Nucleus accumbens (tissue), 56 donors: ENCODE measurements at regions not wholly inside any gene's neighbourhood (a gene's known extent, or its start where the extent isn't known, plus 50 kb on each side); places are given as distances from the start of the nearest gene placed in this dataset.
"Not testable (repeated sequence)": the region's sequence is repeated elsewhere in the genome, so short reads cannot be mapped to it uniquely, and the experiment has no call there.

ENCODE experiments used
- DNase-seq, 56 donors: peaks; one replicate each; lab custom pipeline; 2025; lab: John Stamatoyannopoulos, UW

DNA sequence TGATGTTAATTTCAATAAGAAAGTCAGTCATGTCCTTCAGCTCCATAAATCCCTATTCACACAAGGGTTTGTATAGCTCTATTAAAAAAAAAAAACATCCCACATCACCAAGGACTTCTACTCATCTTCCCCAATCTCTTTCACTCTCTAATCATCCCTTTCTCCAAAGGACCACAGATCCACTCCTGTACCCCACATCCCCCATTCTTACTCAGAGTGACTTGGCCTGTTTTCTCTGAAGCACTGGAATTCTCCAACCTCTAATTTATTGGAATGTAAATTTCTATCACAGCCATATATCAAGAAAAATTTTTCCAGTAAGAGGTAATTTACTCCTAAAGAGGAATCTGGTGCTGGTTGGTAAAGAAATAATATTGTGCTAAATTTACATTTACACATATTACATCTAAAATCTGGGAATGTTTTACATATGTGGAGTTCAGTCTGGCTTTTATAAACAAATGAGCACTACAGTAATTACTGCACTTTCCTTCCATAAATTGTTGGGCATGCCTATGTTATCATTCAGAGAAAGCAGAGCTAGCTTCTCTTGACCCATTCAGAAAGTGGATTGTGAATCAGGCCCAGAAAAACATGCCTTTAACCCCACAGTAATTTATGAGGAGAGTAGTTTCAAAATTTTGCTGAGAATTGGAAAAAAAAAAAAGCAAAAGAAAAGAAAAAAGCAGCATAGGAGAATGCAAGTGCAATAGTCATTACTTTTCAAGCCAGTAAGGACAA lies 399.5 kb upstream of the TNC start:
- no peak for DNase-seq

DNA sequence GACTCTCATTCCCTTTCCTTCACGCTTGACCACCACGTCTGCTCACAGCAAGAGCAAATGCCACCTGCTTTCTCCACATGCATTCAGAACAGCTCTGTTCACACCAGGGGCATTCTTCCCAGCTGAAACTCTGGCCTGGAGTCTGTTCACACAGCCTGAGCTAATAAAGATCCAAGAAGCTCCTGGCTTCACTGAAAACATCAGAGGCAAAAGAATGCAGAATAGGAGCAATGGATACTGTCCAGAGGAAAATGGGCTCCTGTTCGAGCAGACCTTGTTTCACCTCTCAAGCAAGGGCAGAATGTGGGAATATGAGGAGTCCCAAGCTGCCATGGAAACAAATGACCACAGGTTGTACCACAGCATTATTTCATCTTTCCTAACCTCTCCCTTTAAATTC lies 402.7 kb upstream of the TNC start:
- DNase-seq = peak in 11 of 56 donors; percentile 1 to 29 (median 7)

DNA sequence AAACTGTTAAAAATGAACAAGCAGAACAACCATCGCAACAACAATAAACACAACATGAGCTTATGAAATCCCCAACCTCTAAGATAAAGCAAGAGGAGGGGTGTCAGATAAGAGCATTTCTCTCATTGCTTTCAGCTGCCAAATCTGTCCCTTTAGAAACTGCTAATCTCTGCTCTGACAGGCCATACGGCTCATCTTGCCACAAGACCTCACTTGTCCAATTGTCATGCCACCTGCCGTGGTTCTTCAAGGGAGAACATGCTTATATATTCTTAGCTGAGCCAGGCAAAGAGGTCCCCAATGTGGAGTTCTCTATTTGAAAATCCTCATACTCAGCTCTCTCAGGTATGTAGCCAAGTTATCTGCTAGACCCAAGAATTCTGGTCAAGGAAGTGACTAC lies 405.0 kb upstream of the TNC start:
- DNase-seq = no peak

DNA sequence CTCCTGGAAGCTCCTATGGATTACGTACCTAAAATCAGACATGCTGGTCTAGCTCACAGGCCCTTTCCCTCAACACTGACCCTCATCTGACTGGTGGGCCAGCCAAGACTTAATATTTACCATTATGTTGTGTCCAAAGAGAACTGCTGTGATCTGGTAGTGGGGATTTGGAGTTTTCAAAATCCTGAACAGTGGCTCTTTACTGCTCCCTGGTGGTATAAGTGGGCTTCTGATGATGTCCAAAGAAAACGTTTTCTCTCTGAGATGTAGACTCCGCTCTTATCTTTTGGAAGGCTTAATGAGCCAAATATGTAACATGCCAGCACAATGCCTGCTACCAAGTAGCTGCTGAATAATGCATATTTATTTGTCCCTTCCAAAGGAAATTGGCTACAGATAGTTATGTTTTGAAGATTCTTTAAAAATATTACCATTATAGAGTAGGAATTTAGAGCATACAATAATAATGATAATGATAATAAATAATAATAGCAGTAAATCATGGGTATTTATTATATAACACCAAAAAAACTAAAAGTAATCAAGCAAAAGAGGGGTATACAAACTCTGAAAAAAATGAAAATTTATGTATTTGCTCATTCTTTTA lies 406.6 kb upstream of the TNC start:
- peak in 14 of 56 donors; percentile 0 to 44 (median 4) for DNase-seq

DNA sequence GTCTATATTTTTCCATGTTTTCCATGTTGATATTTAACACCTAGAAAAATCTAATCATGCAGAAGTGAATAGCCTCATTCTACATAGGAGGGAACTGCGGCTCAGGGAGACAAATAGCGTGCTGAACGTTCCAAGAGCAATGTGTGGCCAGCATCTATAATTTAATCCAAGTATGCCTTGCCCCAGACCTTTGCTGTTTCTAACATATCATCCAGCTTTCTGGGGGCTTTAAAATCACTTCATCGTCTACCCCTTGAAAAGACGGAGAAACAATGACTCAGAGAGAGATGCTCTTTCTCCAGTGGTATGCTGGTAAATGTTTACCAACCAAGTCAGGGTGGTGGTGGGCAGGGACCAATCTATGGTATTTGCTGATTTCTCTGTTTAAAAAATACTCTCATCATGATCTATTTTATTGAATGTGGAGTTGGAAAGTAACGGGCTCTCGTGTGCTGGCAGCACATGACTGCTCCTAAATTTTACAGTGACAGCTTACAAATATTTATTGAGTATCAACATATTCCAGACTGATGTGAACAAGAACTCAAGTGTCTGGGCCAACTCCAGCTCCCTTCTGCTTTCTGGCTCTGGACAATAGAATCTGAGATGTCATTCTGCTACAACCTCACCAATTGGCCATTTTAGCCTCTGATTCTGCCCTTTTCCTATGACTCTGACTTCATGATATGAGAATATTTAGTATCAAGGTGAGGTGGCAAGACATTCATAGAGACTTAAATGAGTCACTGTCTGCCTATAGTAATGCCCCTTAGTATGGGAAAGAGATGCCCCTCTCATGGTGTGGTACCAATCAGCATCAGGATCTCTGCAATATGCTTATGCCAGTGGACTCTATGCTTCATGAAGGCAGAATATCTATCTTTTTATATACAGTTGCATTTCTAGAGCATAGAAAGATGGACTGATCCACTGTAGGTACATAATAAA lies 407.4 kb upstream of the TNC start:
- DNase-seq = no peak

DNA sequence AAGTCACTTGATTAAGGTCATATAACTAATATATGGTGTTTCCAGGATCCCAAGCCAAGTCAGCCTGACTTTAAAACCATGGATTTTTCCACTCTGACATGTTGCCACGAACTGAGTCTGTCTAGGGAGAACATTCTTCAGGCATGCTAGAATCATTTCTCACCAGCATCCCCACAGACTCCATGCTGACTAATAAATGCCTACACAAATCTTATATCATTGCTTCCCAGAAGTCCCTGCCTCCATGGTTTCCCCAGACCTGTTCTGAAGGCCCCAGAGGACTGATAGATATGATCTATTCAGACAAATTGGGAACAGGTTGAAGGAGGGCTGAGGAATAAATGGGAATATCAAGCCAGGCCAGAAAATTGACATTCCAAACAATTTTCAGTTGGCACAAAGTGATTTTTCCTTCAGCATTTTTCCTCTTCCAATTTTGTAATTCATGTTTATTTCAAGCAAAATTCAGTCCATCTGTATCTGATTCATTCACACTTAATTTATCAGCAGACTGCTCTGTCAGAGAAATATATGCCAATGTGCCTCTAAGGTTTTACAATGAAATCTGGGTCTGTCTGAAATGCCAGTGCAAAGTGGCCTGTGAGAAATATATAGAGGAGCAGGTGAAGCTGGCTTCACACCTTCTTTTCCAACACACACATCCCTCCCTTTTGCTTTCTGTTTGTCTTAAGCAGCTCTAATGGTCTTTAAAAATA lies 413.6 kb upstream of the TNC start:
- DNase-seq = no peak

DNA sequence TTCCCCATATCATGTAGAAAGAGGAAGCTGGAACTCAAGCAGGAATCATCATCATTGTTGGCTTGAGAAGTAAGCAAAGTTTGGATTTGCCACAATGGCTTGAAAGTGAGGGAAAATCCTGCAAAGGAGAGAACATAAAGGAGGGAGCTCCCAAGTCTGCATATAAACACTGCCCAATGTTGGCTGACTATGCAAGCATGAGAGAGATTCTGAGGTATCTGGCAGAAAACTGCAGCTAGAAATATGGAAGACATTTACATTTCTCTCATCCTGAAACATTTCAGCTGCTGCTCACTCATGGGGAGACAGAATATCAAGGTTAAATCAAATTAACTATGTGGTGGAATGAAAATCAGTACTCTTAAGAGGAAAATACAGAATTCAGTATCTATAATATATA lies 415.6 kb upstream of the TNC start:
- no peak for DNase-seq

DNA sequence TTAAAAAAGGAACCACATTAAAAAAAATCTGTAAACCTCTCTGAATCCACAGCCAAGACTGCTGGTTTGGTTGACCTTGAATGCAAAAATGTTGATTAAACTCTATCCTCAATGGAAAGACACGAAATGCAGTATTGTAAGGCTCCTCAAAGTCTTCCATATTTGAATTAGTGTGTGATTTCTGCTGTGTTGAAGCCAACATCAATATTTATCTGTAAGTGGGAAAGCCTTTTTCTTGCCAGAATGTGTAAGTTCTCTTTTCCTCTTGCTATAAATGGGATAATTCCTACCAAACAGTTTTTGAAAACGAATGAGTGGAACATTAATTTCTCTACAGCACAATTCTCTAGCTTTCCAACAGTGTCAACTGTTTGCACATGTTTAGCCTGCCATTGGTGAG lies 422.1 kb upstream of the TNC start:
- DNase-seq = no peak

DNA sequence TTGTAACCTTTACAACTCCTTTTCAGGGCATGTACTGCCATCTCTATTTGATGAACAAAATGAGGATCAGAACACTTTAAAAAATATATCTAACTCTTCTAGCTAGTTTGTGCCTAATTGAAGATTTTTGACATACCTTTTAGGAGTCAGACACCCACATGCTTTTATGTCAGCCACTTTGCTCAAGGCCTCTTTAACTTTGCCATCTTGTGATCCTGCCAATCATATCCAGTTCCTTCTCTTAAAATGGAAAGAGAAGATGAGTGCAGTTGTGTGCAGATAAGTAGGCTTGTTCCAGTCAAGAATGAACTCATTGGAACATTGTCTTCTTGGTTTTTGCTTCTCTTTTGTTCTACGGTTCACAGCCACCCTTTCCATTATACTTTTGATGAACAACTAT lies 425.6 kb upstream of the TNC start:
- no peak for DNase-seq

DNA sequence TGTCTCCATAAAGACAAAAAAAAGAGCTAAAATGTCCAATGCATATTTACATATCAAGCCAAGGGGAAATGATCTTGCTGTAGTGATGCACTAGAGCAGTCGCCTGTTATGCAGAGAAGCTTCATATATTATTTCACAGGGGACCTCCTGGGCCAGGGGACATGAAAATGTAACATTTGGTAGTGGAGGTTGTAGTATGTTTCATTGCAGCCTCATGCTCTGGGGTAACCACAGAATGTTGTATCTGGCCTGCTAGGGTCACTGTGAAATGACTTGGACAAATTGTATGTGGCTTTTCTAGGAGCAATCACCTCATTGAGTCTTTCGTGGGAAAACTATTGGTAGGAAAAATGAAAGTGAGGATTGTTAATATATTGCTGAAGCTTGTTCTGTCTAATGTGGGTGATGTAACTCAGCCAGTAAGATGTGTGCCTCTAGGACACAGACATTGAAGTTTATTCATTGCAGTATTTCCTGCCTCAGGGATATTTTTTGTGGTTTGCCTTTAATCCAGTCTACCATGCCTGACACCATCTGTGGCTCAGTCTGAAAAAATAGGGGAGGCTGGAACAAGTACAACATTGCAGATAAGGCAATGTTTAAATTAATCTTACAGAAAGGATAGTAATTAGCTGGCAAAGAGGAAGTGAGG lies 430.8 kb upstream of the TNC start:
- no peak for DNase-seq

DNA sequence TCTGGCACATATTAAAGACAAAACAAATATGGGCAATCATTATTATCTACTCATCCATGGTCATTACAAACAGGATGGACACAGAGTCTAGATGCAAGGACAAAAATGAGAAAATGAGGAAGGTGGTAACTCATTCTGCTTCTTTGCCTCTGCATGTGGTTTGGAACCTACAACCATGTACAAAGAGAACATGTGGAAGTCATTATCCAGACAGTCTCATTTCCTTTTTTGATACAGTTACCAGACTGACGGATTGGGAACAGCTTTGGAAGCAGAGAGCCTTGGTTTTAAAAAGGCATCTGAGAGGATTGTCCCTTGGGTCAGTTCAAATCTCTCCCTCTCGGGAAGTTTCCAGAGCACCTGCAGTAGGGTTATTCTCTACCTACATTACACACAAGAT lies 433.4 kb upstream of the TNC start:
- no peak for DNase-seq

DNA sequence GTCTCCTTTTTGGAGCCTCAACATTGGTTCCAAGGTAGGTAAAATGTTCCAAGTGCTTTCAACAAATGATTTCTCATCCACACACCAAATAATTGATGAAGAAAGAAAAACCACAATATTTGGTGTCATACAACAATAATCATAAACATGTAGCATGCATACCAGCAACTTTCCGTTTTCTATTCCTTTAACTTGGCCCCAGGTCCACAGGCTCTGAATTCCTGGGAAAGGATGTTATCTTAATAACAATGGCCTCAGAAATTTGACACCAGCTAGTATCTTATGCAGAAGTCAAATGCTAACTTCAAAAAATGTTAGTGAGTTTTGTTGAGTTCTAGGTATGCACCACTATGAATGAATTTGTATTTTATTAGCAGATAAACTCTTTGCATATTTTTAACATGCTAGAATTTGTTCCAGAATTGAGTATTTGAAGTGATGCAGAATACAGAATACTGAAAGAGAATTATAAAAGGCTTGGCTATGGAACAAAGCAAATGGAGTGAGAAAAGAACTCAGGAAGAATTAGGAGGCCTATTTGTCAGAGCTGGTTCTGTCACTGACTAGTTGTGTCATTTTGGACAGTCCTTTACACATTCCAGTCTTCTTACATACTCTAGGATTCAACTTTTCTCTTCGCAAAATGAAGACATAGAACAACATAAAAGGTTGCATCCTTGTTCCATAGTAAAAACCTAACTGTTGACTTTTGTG lies 435.3 kb upstream of the TNC start:
- no peak for DNase-seq

DNA sequence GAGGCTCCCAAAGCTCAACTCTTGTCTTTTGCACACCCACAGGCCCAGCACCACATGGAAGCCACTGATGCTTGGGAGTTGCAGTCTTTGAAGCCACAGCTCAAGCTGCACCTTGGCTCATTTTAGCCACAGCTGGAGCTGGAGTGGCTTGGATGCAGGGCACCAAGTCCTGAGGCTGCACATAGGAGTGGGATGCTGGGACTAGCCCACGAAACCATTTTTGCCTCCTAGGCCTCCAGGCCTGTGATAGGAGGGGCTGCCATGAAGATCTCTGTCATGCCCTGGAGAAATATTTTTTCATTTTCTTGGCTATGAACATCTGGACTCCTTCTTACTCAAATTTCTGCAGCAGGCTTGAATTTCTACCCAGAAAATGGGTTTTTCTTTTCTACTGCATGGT lies 438.5 kb upstream of the TNC start:
- DNase-seq = no peak

DNA sequence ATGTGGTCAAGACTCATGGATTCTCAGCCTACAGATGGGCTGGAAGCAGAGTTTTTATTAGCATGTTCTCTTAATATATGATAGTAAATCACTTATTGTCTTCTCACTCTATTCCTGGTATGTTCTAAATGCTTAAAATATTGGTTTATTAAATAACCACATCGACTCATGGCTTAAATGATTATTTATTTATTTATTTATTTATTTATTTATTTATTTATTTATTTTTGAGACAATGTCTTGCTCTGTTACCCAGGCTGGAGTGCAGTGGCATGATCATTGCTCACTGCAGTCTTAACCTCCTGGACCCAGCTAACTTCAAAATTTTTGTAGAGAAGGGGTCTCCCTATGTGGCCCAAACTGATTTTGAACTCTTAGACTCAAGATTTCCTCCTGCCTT lies 457.2 kb upstream of the TNC start:
- no peak for DNase-seq

DNA sequence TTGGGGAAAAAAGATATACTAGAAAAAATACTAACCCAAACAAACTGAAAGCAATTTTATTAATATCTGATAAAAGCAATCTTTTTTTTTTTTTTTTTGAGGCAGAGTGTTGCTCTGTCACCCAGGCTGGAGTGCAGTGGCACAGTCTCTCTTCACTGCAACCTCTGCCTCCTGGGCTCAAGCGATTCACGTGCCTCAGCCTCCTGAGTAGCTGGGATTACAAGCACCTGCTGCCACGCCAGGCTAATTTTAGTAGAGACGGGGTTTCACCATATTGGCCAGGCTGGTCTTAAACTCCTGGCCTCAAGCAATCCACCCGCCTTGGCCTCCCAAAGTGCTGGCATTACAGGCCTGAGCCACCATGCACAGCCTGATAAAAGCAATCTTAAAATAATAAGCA lies 467.5 kb upstream of the TNC start:
- DNase-seq = not testable (repeated sequence)

DNA sequence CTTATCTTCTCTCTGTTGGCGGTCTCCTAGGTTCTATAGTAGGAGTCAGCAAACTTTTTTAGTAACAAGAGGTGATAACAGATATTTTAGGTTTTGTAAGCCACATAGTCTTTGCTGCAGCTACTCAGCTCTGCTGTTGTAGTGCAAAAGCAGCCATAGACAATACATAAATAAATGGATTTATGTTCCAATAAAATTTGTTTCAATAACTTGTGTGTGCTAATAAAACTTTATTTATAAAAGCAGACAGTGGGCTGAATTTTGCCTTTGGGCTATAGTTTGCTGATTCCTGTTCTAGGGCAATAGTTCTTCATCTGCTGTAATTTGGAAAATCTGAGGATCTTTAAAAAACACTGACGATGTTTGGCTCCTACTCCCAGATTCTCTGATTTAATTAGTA lies 469.4 kb upstream of the TNC start:
- DNase-seq = no peak

DNA sequence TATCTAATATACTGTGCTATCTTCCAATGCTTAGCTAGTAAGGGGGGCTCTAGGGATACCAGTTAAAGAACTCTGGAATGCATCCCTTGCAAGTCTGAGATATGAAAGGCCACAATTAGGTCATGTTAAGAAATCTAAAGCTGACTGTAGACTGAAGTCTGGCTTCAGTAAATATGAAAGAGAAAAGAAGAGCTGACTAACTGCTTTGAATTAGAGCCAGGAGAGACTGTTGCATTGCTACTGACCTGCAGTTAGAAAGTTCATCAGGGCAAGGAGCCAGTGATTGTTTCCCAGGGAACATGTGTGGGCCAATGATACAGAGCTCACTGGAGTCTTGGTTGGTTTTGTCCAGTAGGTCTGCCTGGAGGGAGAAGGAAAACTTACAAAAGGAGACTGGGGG lies 472.1 kb upstream of the TNC start:
- no peak for DNase-seq

DNA sequence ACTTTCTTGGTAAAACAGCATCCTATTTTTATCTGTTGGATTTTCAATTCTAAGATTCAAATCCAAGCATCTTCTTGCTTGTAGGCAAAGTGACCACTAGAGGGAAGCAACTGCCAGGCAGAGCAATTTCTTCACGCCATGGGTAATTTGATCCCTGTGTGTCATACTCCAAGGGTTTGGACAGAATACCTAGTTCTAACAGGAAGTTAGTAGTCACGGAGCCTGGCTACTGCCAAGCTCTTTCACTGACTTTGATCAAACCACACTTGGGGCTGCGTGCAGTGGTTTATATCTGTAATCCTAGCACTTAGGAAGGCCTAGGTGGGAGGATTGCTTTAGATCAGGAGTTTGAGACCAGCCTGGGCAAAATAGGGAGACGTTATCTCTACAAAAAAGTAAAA lies 473.6 kb upstream of the TNC start:
- DNase-seq = peak in 12 of 56 donors; percentile 1 to 20 (median 7)

DNA sequence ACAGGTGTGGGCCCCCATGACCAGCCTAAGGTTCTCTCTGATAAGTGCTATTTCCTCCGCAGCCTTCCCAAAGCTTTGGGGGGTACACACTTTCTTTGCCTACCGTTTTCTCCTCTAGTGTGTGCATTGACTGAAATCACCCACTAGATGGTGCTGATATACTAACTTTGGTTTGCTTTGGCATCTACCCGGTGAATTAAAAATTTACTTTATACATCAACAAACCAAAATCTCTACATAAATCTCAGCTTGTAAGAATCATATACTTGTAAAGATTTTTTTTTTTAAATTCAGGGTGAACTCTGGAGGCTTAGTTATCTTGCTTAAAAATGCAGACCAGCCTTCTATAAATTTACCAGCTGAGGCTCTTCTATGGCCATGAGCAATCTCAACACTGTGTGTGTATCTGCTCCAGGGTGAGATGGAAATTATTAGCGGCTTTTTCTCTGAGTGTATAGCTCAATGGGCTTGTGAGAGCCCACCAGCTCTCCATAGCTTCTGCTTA lies 475.7 kb upstream of the TNC start:
- peak in 2 of 56 donors; percentile 0 to 1 for DNase-seq
